PFSK-1 (cell line): ENCODE measurements at regions not wholly inside any gene's neighbourhood (a gene's known extent, or its start where the extent isn't known, plus 50 kb on each side); places are given as distances from the start of the nearest gene placed in this dataset.

ENCODE experiments used
- FOXP2 ChIP-seq: optimal IDR thresholded peaks from 2 replicates; pipeline ENCODE3; 2011; ENCODE audit warnings: borderline replicate concordance, control low read depth, inconsistent platforms; ENCODE audit not compliant: insufficient read depth; ENCODE audit errors: extremely low read length, extremely low read depth
- POLR2AphosphoS5 ChIP-seq: IDR thresholded peaks from 2 replicates; pipeline ENCODE4 v1.6.1; 2012; ENCODE audit warnings: low read depth, mild to moderate bottlenecking, control low read depth, low read length, moderate library complexity
- SIN3A ChIP-seq: IDR thresholded peaks from 2 replicates; pipeline ENCODE4 v1.6.1; 2012; ENCODE audit warnings: mild to moderate bottlenecking, low read length, moderate library complexity, borderline replicate concordance; ENCODE audit not compliant: insufficient read depth
- TAF1 ChIP-seq: IDR thresholded peaks from 2 replicates; pipeline ENCODE4 v1.6.1; 2012; ENCODE audit warnings: low read length, control low read depth, borderline replicate concordance; ENCODE audit not compliant: insufficient read depth
- TF ChIP-seq, protein P1 (sequence below), 2 experiments: IDR thresholded peaks; 2 replicates each; pipeline versions ENCODE4 v1.6.1 to v1.8.0; 2011 to 2012; ENCODE audit warnings: low read depth in 2 of 2, low read length in 2 of 2, control low read depth in 1 of 2, inconsistent platforms in 1 of 2, mild to moderate bottlenecking in 1 of 2, moderate library complexity in 1 of 2; ENCODE audit not compliant: insufficient read depth in 1 of 2

DNA sequence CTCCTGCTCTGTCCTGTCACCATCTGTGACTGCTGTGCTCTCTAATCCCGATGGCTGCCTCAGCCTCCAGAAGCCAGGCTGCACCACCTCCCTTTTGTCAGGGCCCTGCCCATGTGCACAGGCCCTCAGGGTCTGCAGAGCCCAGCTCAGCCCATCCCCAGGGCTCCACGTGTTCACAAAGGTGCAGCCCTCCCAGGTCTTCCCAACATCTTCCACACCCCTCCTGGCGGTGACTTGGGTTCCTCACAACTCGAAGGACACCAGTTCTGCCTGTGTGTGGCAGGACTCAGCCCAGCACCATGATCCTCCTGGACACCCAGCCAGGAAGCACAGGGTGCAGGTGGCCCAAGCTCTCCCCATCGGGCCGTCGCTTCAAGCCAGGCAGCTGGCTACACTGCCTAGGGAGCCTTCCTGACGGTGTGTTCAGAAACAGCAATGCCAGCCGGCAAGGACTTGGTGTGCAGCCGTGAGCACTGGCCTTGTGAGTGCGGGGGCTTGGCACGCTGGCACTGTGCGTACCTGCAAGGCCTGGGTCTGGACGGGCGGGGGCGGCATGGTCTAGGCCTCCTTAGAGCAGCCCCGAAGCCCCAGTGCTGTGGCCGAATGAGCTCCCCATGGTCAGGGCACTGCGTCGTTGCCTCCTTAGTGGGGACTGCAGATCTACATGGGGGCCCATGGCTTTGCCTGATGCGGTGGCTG, 96.1 kb downstream of the MRPL36 start:
- TF ChIP-seq, protein P1, sequence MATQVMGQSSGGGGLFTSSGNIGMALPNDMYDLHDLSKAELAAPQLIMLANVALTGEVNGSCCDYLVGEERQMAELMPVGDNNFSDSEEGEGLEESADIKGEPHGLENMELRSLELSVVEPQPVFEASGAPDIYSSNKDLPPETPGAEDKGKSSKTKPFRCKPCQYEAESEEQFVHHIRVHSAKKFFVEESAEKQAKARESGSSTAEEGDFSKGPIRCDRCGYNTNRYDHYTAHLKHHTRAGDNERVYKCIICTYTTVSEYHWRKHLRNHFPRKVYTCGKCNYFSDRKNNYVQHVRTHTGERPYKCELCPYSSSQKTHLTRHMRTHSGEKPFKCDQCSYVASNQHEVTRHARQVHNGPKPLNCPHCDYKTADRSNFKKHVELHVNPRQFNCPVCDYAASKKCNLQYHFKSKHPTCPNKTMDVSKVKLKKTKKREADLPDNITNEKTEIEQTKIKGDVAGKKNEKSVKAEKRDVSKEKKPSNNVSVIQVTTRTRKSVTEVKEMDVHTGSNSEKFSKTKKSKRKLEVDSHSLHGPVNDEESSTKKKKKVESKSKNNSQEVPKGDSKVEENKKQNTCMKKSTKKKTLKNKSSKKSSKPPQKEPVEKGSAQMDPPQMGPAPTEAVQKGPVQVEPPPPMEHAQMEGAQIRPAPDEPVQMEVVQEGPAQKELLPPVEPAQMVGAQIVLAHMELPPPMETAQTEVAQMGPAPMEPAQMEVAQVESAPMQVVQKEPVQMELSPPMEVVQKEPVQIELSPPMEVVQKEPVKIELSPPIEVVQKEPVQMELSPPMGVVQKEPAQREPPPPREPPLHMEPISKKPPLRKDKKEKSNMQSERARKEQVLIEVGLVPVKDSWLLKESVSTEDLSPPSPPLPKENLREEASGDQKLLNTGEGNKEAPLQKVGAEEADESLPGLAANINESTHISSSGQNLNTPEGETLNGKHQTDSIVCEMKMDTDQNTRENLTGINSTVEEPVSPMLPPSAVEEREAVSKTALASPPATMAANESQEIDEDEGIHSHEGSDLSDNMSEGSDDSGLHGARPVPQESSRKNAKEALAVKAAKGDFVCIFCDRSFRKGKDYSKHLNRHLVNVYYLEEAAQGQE (IDR thresholded peaks at IDR 0.05; ENCODE audit: insufficient read depth in 1 of 2, low read depth in 2 of 2, low read length in 2 of 2), result no peak
- no peak for TF ChIP-seq POLR2AphosphoS5
- TF ChIP-seq FOXP2, result no peak
- TF ChIP-seq SIN3A, result no peak
- TF ChIP-seq TAF1, result no peak

DNA sequence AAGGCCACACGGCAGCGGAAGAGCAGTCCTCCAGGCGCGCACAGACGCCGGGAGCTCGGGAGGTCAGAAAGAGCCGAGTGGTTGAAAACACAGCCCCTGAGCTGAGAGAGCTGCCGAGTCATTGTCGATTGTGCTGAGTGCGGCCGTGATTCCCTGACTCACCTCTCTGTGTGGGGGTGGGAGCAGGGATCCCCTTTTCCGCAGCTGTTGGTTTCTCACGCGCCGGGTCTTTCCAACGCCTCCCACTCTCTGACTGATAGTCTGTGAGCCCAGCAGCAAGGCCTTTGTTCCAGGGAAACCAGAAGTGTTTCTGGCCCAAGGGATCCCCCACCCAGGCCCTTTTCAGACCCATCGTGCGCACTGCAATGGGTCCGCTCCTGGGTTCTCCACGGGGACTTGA, 97.3 kb downstream of the MRPL36 start:
- TF ChIP-seq FOXP2, result no peak
- TF ChIP-seq TAF1, result no peak
- no peak for TF ChIP-seq POLR2AphosphoS5
- TF ChIP-seq, protein P1 (IDR thresholded peaks at IDR 0.05; ENCODE audit: insufficient read depth in 1 of 2, low read depth in 2 of 2, low read length in 2 of 2), result no peak
- TF ChIP-seq SIN3A, result no peak

DNA sequence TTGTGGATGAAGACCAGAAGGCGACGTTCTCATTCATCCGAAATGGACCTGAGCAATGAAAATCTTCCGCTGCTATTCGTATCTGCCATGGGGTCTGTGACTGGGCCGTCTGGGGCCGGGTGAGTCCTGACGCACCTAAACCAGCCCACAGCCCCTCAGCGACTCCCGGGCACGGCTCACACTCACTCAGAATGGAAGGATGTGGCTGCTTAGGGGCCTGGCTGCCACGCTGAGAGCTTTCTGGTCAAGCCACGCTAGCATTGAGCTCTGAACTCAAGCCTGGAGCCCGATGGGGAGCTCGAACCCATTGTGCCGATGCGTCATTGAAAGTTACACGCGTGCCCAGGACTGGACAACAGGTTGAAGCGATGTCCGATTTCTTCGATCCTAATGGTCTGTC, 97.8 kb downstream of the MRPL36 start:
- TF ChIP-seq POLR2AphosphoS5 (no peak), FOXP2 (no peak)
- TF ChIP-seq, protein P1 (IDR thresholded peaks at IDR 0.05; ENCODE audit: insufficient read depth in 1 of 2, low read depth in 2 of 2, low read length in 2 of 2), result no peak

DNA sequence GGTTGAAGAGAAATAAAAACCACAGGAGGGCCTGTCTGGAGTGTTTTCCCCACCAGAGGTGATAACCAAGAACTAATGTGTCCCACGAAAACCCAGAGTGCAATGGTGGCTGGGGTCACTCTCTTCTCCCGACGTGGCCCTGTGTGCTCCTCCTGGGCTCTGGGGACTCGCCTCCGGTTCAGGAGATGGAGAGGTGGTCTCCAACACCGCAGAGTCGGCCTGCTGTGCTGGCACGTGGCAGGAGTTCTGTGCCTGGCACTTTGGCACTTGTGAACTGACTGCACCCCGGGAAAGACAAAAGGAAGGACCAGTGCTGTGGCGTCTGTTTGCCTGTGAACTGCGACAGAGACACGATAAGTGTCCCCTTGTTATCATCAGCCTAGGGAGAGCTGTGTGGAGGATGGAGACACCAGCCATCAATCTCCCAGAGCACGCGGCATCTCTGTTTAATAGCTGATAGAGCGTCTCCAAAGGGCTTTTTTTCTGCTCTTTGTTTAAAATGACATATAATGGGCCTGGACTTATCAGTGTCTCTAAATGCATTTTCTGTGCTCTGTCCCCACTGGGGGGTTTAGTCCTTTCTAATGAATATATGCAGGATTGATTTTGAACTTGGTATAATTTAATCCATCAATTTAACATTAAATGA, 98.3 kb downstream of the MRPL36 start:
- TF ChIP-seq, protein P1 (IDR thresholded peaks at IDR 0.05; ENCODE audit: insufficient read depth in 1 of 2, low read depth in 2 of 2, low read length in 2 of 2), result no peak
- TF ChIP-seq POLR2AphosphoS5, result no peak

DNA sequence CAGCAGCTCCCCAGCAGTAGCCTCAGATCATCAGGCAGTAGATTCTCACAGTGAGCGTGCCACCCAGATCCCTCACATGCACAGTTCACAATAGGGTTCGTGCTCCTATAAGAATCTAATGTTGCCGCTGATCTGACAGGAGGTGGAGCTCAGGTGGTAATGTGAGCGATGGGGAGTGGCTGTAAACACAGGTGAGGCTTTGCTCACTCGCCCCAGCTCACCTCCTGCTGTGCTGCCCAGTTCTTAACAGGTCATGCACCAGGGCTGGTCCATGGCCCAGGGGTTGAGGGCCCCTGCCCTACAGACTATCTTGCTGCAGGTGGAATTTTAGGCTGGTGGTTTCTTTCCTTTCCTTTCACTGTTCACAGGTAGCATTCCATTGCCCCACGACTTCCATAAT, 100.2 kb downstream of the MRPL36 start:
- TF ChIP-seq, protein P1 (IDR thresholded peaks at IDR 0.05; ENCODE audit: insufficient read depth in 1 of 2, low read depth in 2 of 2, low read length in 2 of 2), result no peak
- TF ChIP-seq POLR2AphosphoS5 (no peak), TAF1 (no peak), FOXP2 (no peak), SIN3A (no peak)
